ENCODE measurements at regions not wholly inside any gene's neighbourhood (a gene's known extent, or its start where the extent isn't known, plus 50 kb on each side); places are given as distances from the start of the nearest gene placed in this dataset.

DNA sequence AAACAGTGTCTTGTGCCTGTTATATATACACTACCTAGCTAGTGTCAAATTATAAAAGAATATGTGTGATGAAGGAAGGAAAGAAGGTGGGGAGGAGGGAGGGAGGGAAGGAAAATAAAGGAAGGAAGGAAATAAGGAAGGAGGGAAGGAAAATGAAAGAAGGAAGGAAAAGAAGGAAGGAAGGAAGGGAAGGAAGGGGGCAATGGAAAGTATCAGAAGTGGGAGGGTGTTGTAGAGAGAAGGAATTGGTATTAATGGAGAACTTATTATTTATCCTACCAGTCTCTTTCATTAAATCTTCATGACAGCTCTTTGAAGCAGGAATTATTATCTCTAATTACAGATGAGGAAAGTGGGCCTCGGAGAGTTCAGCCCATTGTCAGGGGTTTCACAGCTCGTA, 202.4 kb downstream of the SAMD5 start:
- DNase-seq (ENCODE audit: low read depth, low spot score), result no peak
- no peak overlapping the region for H3K27ac ChIP-seq

DNA sequence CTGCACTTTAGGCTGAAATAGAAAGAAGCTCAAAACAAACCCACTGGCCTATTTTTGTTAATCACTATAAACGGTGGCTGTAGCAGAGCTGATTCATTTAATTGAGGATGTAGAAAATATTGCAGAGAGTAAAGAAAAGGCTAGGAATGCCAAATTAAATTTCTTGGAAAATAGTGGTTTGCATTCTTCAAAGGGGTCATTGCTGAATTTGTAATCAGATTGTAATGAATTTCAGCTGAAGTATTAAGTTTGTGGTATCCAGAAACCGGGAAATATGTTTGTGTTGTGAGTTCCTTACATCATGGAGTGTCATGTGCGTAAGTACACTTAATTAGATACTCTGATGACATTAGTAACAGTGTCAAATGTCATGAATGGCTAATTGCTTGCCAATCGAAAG, 203.0 kb downstream of the SAMD5 start:
- no peak for DNase-seq (ENCODE audit: low read depth, low spot score)

DNA sequence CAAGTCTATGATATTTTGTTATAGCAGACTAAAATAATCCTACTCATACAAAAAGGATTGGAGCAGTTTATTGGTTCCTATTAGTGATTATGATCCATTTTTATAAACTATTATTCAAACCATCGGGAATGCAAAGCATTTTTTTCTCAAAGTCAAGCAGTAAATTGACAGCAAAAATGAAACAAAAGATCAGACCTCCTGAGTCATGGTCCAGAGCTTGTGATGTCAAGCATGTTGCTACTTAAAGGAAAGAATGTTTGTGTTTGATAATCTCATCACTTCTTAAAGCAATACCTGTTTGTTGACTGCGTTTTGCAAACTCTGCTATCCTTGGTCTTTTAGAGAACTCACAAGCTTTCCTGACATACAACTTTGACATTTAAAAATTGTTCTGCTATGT, 204.4 kb downstream of the SAMD5 start:
- no peak for DNase-seq (ENCODE audit: low read depth, low spot score)
- no peak overlapping the region for H3K27ac ChIP-seq

More for the DNA sequence above, 203.0 kb downstream of the SAMD5 start:
- no peak overlapping the region for H3K27ac ChIP-seq

DNA sequence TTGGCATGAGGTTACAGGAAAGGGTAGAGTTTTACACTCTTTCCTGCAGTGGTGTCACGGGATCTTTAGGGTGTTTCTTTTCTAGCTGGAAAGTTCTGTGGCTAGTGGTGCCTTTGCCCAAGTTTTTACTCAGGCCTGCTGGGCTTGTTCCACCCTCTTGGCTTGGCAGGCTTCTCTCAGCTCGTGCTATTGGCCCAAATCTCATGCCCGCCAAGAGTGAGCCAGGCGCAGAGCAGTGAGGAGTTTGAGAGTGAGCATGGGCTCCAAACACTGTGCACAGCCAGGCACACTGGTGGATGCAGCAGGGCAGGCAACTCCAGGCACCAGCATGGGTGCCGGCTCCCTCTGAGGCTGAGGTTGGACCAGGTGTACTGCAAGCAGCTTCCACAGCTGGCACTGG, 206.5 kb downstream of the SAMD5 start:
- H3K27ac ChIP-seq, result no peak overlapping the region
- DNase-seq (ENCODE audit: low read depth, low spot score), result no peak

DNA sequence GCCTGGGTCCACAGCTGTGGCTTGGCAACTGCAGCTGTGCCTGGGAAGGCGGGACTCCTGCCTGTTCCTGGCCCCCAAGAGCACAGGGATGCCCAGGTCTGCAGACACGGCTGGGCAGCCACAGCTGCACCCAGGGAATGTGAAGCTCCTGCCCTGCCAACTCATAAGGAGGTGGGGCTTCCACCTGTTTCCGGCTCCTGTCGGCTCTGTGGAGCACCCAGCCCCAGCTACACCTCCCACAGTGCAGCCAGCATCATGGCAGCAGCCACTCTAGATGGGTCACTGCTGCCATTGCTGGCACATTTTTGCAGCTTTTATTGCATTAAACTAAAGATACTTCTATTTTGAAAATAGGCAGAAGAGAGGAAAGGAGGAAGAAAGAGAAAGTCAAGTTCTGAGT, 207.9 kb downstream of the SAMD5 start:
- H3K27ac ChIP-seq, result no peak overlapping the region
- DNase-seq (ENCODE audit: low read depth, low spot score), result no peak

DNA sequence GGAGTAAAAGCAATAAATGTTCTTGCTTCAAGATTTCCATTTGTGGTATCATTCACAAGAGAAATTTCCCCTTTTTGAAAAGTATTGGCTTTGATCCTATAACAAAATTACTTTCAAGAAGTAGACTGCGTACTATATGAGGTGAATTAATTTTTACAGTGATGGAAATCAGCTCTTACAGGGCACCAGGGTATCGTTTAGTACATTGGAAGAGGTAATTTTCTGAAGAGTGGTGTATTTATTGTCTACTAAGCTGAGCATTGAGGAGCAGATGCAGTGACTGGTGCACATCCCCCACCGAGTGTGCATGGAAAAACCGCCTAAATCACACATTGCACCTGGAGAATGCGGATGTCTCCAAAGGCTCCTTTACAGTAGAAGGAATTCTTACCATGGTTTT, 209.5 kb downstream of the SAMD5 start:
- no peak overlapping the region for H3K27ac ChIP-seq

DNA sequence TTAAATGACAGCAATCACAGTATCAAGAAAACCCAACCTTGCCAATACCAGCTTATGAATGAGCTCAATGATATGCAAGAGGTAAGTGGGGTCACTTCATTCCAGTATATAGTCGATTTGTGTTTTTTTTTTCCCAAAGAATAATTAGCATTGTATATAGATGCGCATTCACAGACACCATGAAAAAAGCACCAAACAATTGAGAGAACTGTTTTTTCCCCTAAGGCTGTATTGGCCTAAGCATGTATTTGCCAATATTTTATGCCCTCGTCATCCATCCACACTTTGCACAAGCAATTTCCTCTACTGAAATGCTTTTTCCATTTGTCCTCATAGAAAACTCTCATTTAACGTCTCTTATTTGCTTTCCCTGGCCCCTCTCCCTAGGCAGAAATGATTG, 213.7 kb downstream of the SAMD5 start:
- DNase-seq (ENCODE audit: low read depth, low spot score), result no peak
- no peak overlapping the region for H3K27ac ChIP-seq

More for the DNA sequence above, 209.5 kb downstream of the SAMD5 start:
- DNase-seq (ENCODE audit: low read depth, low spot score), result no peak

DNA sequence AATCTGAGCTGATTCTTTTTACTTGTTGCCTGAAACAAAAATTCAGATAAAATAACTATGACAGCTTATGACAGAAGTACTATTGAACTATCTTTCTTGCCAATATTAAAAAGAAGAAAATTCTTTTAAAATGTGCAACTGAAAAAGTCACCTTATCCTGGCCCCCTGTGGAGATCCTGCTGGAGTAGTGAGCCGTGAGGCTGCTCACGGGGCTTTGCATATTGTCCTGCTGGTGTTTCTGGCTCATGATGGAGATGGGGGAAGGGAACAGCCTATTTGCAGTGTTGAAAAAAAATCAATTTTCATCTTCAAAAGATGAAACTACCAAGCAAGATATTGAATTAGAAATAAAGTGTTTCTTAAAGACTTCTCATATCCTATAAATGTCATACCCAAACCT, 216.0 kb downstream of the SAMD5 start:
- DNase-seq (ENCODE audit: low read depth, low spot score), result no peak
- H3K27ac ChIP-seq, result no peak overlapping the region

DNA sequence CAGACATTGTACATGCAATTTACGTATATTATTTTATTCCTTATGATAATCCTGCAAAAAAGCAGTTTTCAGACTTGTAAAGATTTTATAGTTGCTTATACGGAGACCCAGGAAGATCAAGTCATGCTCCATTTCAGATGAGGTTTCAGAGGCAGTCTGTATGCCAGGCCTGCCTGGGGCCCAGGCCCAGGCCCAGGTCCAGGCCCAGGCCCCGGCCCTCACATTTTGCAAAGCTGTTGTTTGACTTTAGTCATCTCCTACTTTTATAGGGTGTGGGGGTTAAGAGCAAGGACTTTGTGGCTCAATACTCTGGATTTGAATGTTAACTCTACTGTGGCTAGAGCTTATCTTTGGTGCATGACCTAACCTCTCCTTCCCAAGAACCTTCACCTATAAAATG, 217.9 kb downstream of the SAMD5 start:
- DNase-seq (ENCODE audit: low read depth, low spot score), result no peak

DNA sequence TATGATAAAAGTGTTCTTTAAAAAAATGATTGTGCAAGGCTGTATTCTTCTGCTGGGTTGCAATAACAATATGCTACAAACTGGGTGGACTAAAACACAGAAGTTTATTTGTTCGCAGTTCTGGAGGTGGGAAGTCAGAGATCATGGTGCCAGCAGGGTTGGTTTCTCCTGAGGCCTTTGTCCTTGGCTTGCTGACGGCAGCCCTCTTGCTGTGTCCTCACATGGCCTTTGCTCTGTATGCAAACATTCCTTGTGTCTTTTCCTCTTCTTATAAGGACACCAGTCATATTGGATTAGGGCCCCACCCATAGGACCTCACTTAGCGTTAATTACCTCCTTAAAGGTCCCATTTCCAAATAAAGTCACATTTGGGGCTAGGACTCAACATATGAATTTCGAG, 220.4 kb downstream of the SAMD5 start:
- no peak for DNase-seq (ENCODE audit: low read depth, low spot score)
- H3K27ac ChIP-seq, result no peak overlapping the region

More for the DNA sequence above, 217.9 kb downstream of the SAMD5 start:
- H3K27ac ChIP-seq, result no peak overlapping the region

DNA sequence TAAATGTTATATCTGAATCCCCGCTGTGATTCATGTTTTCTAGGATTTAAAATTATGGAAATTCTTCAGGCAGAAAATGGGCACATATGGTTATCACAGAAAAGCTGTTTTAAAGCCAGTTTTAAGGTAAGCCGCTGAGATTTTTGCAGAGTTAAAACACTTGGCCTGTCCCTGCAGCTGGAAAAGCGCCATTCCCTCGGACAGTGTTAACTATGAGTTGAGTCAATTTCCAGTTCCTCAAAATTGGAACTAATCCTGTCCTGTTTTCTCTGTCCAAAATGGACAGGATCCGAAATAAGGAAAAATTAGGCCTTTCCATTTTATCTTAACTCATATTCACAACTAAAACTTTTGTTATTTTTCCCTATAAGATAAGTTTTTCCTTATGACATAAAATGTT, 225.2 kb downstream of the SAMD5 start:
- no peak overlapping the region for H3K27ac ChIP-seq
- no peak for DNase-seq (ENCODE audit: low read depth, low spot score)

DNA sequence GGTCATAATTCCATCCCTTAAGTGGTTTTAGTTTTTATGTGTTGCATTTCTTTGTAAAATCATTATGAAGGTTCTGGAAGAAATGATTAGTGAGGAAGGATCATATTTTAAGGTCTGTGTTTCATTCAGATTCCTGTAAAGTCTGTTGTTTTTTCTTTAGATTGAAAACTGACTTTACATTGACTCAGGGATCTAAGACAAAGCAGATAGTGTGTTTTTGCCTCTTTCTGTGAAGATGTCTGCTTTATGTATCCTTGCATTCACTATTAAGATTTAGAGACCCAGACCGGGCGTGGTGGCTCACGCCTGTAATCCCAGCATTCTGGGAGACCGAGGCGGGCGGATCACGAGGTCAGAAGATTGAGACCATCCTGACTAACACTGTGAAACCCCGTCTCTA, 225.7 kb downstream of the SAMD5 start:
- no peak for DNase-seq (ENCODE audit: low read depth, low spot score)
- H3K27ac ChIP-seq, result no peak overlapping the region

DNA sequence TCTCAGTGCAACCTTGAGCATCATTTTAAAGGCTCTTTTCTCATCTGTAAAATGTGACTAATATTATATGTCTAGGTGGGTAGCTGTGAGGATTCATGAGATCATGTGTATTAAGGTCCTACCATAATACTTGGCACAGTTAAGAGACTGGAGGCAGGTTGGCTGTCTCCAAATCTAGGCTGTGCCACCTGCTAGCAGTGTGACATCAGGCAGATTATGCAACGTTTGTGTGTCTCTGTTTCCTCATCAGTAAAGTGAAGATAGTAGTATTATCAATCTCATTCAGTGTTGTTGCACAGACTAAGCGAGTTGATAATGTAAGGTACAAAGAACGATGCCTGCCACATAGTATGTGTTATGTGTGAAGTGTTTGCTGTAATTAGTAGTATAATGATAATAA, 227.4 kb downstream of the SAMD5 start:
- H3K27ac ChIP-seq, result no peak overlapping the region
- no peak for DNase-seq (ENCODE audit: low read depth, low spot score)

DNA sequence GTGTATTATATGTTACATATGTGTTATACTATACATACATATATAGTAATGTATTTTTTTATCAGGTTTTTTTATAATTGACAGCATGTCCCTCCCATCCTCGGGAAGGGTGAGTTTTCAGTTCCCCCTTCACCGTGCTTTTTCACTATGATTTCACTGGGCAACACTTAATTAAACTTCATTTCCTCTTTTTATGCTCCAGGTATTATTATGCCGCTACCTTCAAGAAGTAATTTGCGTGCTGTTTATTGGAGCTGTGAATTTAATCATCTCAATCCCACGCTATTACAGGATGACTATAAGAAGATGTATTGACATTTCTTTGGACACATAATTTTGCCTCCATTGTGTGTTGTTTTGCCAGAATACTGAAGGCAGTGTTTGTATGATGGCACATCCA, 228.6 kb downstream of the SAMD5 start:
- H3K27ac ChIP-seq, result no peak overlapping the region
- DNase-seq (ENCODE audit: low read depth, low spot score), result no peak

DNA sequence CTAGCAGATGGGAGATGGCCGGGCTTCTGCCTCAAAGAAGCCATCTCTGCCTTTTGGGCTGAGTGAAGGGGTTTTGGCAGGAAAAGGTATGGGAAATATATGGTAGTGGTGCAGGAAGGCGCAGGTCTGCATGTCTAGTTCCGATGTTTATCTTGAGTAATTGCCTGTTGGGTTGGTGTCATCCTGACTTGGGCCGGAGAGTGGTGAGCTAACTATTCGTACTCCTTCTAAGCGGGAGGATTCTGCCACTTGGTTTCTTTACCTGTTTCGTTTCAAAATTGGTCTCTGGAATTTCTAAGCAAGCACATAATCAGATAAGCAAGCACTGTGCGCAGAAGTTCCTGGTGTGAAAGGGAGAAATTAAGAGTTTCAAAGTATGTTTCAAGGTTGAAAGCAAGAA, 229.6 kb downstream of the SAMD5 start:
- no peak overlapping the region for H3K27ac ChIP-seq
- no peak for DNase-seq (ENCODE audit: low read depth, low spot score)

DNA sequence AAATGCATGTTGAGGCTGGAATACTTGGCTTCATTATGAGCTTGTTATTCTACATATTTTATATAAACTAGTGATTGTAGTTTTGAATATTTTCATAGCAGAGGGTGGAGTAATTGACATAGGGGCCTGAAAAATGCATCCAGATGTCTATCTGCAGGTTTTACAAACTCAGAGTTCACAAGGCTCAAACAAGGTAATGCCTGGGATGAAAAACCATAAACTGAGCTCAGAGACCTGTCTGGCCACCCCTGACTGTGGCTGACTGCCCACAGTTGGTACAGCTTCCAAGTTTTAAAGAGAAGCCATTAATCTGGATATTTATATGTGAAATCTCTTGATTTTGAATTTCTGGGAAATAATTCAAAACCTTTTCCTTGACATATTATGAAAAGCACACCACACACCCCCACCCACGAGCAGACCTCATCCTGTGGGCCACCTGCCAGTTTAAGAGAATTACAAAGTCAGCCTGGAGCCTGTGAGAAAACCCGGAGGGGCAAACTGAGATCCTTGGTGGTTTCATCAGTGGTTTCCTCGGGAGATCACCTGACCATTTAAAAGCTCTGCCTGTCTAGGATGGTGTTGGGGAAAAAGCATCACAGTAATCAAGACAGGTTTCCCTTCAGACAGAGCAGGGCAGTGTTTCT, 230.1 kb downstream of the SAMD5 start:
- no peak overlapping the region for H3K27ac ChIP-seq
- DNase-seq (ENCODE audit: low read depth, low spot score), result no peak

DNA sequence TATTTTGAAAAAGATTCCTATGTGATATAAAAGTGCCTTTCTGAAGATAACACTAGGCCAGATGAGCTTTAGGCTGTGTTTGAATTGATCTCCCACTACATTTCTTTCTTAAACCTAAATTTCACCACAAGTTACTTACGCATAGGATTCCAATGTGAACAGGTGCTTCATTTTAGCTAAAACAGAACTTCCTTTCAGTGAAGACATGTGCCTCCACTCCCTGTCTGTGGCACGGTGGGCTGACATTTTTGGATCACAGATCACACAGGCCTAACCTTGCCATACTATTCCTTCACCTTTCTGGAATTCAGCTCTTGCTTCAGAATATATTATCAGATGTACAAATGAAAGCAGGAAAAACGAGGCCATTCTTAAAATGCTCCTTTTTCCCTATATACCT, 231.8 kb downstream of the SAMD5 start:
- DNase-seq (ENCODE audit: low read depth, low spot score), result no peak
- H3K27ac ChIP-seq, result no peak overlapping the region

DNA sequence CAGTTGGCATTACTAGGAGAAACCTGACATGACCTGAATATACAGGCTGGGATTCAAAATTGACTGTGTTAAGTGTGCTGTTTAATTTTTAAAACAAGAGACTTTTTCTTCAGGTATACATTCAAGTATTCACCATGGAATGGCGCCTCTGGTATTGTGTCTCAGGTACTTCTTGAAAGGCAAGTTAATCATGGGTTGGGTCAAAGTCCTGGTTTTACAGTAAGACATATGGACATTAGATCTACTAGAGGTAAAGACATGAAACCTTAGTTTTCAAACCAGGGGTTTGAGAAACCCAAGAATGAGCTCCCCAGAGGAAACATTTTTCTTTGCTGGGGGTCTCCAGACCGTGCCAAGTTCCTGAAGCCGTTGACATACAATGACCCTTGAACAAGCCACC, 232.4 kb downstream of the SAMD5 start:
- H3K27ac ChIP-seq, result no peak overlapping the region
- no peak for DNase-seq (ENCODE audit: low read depth, low spot score)

DNA sequence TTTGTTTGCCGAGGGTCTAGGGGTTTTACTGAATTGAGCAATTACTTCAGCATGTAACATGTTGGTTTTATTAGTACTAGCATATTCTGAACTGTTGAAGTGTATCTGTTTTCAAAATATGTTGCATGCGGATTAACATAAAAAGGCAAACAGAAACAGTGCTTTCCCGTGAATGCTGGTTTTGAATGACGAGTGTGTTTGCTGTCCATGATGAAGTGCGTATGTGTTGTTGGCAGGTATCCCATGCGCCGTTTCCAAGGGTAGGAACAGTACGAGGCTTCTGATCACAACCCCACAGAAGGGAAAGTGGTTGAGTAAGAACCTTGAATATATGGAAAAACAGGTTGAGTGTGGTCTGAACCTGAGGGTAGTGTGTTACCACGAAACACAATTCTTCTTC, 232.9 kb downstream of the SAMD5 start:
- H3K27ac ChIP-seq, result no peak overlapping the region
- DNase-seq (ENCODE audit: low read depth, low spot score), result no peak

DNA sequence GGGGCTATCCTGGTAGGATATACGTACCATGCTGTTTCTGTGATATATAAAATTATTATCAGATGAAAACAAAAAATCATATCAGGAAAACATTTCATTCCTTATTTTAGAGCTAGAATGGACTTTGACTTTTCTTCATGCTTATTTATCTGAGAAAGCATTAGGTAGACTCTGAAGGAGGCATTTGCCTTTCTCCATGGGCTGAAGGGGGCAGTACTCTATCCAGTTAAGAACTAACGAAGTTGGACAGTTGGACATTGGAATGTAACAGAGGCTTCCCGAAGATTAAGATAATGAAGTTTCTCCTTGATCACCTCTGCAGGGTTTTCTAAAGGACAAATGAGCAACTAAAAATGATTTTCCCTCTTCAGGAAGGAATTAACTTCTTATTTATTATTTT, 233.9 kb downstream of the SAMD5 start:
- DNase-seq (ENCODE audit: low read depth, low spot score), result no peak
- H3K27ac ChIP-seq, result no peak overlapping the region

DNA sequence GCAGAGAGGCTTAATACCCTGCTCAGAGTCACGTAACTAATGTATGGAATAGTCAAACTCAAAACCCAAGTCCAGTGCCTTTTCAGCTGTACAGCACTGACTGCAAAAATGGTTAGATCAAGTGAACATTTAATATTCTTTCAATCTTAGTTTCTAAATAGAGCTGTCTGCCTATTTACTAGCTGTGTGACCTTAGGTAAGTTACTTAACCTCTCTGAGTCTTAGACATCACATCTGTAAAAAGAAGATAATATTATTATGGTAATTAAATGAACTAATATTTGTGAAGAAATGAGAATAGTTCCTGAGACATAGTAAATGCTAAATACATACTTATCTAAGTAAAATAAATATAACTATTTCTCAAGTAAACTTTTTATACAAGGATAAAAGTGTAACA, 235.5 kb downstream of the SAMD5 start:
- no peak overlapping the region for H3K27ac ChIP-seq
- no peak for DNase-seq (ENCODE audit: low read depth, low spot score)

DNA sequence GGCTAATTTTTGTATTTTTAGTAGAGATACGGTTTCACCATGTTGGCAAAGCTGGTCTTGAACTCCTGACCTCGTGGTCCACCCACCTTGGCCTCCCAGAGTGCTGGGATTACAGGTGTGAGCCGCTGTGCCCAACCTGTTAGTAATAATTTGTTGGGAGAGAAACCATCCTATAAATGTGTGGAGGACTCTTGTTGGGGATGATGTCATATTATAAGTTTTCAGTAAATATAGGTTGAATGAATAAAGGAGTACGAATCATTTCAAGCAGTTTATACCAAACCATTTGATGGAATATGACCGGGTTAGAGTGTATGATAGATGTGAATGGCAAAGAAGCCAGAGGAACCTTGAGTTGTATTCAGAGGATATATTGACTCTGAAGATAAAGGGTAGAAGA, 240.8 kb downstream of the SAMD5 start:
- DNase-seq (ENCODE audit: low read depth, low spot score), result no peak
- H3K27ac ChIP-seq, result no peak overlapping the region

DNA sequence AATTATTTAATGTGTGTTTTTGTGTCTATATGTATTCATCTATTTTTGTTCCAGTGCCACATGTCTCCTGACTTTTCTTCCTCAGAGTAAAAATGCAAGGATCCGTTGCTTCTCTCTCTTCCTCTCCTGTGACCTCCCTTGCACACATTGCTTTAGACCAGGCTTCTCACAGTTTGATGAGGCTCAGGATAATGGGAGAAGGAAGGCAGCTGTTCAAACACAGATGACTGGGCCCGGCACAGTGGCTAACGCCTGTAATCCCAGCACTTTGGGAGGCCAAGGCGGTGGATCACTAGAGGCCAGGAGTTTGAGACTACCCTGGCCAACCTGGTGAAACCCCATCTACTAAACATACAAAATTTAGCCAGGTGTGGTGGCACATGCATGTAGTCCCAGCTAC, 241.9 kb downstream of the SAMD5 start:
- H3K27ac ChIP-seq, result no peak overlapping the region
- DNase-seq (ENCODE audit: low read depth, low spot score), result no peak
